Liver (tissue), 8 donors: ENCODE measurements at regions not wholly inside any gene's neighbourhood (a gene's known extent, or its start where the extent isn't known, plus 50 kb on each side); places are given as distances from the start of the nearest gene placed in this dataset.

ENCODE experiments used
- DNase-seq: peaks from one replicate; pipeline ENCODE4 v3.0.0-alpha.2; 2017; ENCODE audit warnings: low spot score
- H3K27ac ChIP-seq, 2 donors: one replicate each; pipeline ENCODE4 v1.7.0; 2013; ENCODE audit warnings: inconsistent platforms in 2 of 2, low read length in 2 of 2, control low read depth in 1 of 2, low read depth in 1 of 2, mild to moderate bottlenecking in 1 of 2
- H3K27me3 ChIP-seq, 4 donors: one replicate each; pipeline versions ENCODE4 v1.6.1 to v1.7.0; 2013; ENCODE audit warnings: low read length in 3 of 4, inconsistent platforms in 1 of 4, mild to moderate bottlenecking in 1 of 4, moderate library complexity in 1 of 4; ENCODE audit not compliant: control insufficient read depth in 4 of 4, insufficient read depth in 4 of 4
- H3K36me3 ChIP-seq, 4 donors: one replicate each; pipeline versions ENCODE4 v1.6.1 to v1.7.0; 2013; ENCODE audit warnings: low read length in 3 of 4, mild to moderate bottlenecking in 3 of 4, low read depth in 1 of 4, moderate library complexity in 1 of 4; ENCODE audit not compliant: control insufficient read depth in 4 of 4, insufficient read depth in 3 of 4
- H3K4me1 ChIP-seq, 4 donors: one replicate each; pipeline versions ENCODE4 v1.6.1 to v1.7.0; 2013; ENCODE audit warnings: low read length in 3 of 4, mild to moderate bottlenecking in 3 of 4, moderate library complexity in 1 of 4; ENCODE audit not compliant: control insufficient read depth in 4 of 4, insufficient read depth in 4 of 4
- H3K4me3 ChIP-seq, 3 donors: one replicate each; pipeline versions ENCODE4 v1.6.1 to v1.7.0; 2013; ENCODE audit warnings: low read length in 3 of 3, control low read depth in 1 of 3, low read depth in 1 of 3, mild to moderate bottlenecking in 1 of 3
- H3K9ac ChIP-seq, 2 donors: one replicate each; pipeline ENCODE4 v1.7.0; 2013; ENCODE audit warnings: low read length in 2 of 2, mild to moderate bottlenecking in 2 of 2, moderate library complexity in 2 of 2, control low read depth in 1 of 2, low read depth in 1 of 2
- H3K9me3 ChIP-seq, 4 donors: one replicate each; pipeline versions ENCODE4 v1.6.1 to v1.7.0; 2013; ENCODE audit warnings: low read length in 3 of 4; ENCODE audit not compliant: control insufficient read depth in 4 of 4
- CTCF ChIP-seq: fragments of 150-350 bp; IDR thresholded peaks from 2 replicates; pipeline ENCODE4 v1.5.1; 2017; ENCODE audit warnings: improper control_type of control experiment, low read depth, low read length; ENCODE audit not compliant: missing input control
- EGR1 ChIP-seq, 2 donors: IDR thresholded peaks; 2 replicates each; pipeline ENCODE4 v1.6.1; 2016 to 2018; ENCODE audit warnings: antibody characterized with exemption in 2 of 2, low read depth in 2 of 2
- FOXA1 ChIP-seq: IDR thresholded peaks from 2 replicates; pipeline ENCODE4 v1.6.1; 2016; ENCODE audit warnings: antibody characterized with exemption
- FOXA2 ChIP-seq: IDR thresholded peaks from 2 replicates; pipeline ENCODE4 v1.6.1; 2016; ENCODE audit warnings: antibody characterized with exemption
- GABPA ChIP-seq, 2 donors: IDR thresholded peaks in 1 of 2; conservative IDR thresholded peaks in 1 of 2; 2 replicates each; pipeline ENCODE4 v1.6.1; 2016; ENCODE audit warnings: antibody characterized with exemption in 2 of 2, mild to moderate bottlenecking in 1 of 2, moderate library complexity in 1 of 2
- HNF4A ChIP-seq, 2 donors: conservative IDR thresholded peaks; 2 replicates each; pipeline ENCODE4 v1.6.1; 2016; ENCODE audit warnings: antibody characterized with exemption in 2 of 2, mild to moderate bottlenecking in 2 of 2
- JUND ChIP-seq, 2 donors: IDR thresholded peaks; 2 replicates each; pipeline ENCODE4 v1.6.1; 2016; ENCODE audit warnings: antibody characterized with exemption in 2 of 2
- MAX ChIP-seq: IDR thresholded peaks from 2 replicates; pipeline ENCODE4 v1.6.1; 2016; ENCODE audit warnings: antibody characterized with exemption
- NR2F2 ChIP-seq: IDR thresholded peaks from 2 replicates; pipeline ENCODE4 v1.6.1; 2016; ENCODE audit warnings: antibody characterized with exemption
- RAD21 ChIP-seq, 2 donors: IDR thresholded peaks; 2 replicates each; pipeline ENCODE4 v1.6.1; 2016; ENCODE audit warnings: antibody characterized with exemption in 2 of 2, mild to moderate bottlenecking in 2 of 2
- REST ChIP-seq: IDR thresholded peaks from 2 replicates; pipeline ENCODE4 v1.6.1; 2016; ENCODE audit warnings: antibody characterized with exemption, mild to moderate bottlenecking
- RXRA ChIP-seq, 2 donors: IDR thresholded peaks; 2 replicates each; pipeline ENCODE4 v1.6.1; 2017 to 2018; ENCODE audit warnings: antibody characterized with exemption in 2 of 2, mild to moderate bottlenecking in 1 of 2
- SP1 ChIP-seq: IDR thresholded peaks from 2 replicates; pipeline ENCODE4 v1.6.1; 2018; ENCODE audit warnings: antibody characterized with exemption, mild to moderate bottlenecking
- TAF1 ChIP-seq: conservative IDR thresholded peaks from 2 replicates; pipeline ENCODE4 v1.6.1; 2016; ENCODE audit warnings: antibody characterized with exemption, mild to moderate bottlenecking
- YY1 ChIP-seq: IDR thresholded peaks from 2 replicates; pipeline ENCODE4 v1.6.1; 2016; ENCODE audit warnings: antibody characterized with exemption, mild to moderate bottlenecking
- WGBS: extraction: QIAGEN DNeasy Blood & Tissue Kit; methylation state at CpG from one replicate; pipeline ENCODE4 v1.1.7; 2013; 5-methylcytosine and 5-hydroxymethylcytosine counted together
- donor health status: healthy.
- donor health status: healthy.
- donor health status: healthy.
- donor health status: healthy.
- donor health status: healthy.

- H3K4me1 ChIP-seq, result no peaks in the 10 kb centered on the region
- no peak overlapping the region for H3K4me3 ChIP-seq
- H3K36me3 ChIP-seq, result no peaks in the 10 kb centered on the region
- no peak overlapping the region for H3K27ac ChIP-seq
- DNase-seq, result no peak
- WGBS, result 80% methylated on average over 3 of the region's 3 CpGs
- TF ChIP-seq SP1, result no peak
- TF ChIP-seq EGR1 (IDR thresholded peaks at IDR 0.05; ENCODE audit: low read depth in 2 of 2), result no peak
- no peak for TF ChIP-seq YY1
- peaks cover 0 to 2% (median 0%) of the 10 kb centered on the region in 4 donors for H3K9me3 ChIP-seq
- no peak overlapping the region for H3K9ac ChIP-seq
- no peaks in the 10 kb centered on the region for H3K27me3 ChIP-seq
Observed at GRCh38 chr10:58885146-58885545, 291.3 kb upstream of the PHYHIPL start.

- Histone ChIP-seq H3K27ac (no peak overlapping the region), H3K4me3 (no peak overlapping the region), H3K27me3 (no peaks in the 10 kb centered on the region), H3K9ac (no peak overlapping the region), H3K4me1 (no peaks in the 10 kb centered on the region), H3K36me3 (no peaks in the 10 kb centered on the region), H3K9me3 (peaks cover 0 to 2% (median 0%) of the 10 kb centered on the region in 4 donors)
- 93% methylated on average over 3 of the region's 3 CpGs for WGBS
- TF ChIP-seq HNF4A (conservative IDR thresholded peaks at IDR 0.05) (no peak), FOXA2 (no peak), SP1 (no peak), NR2F2 (no peak)
- no peak for DNase-seq
Observed at GRCh38 chr10:58885686-58886345, 290.6 kb upstream of the PHYHIPL start.

GRCh38 chr10:58886406-58886805 lies 290.0 kb upstream of the PHYHIPL start:
- Histone ChIP-seq H3K27ac (no peak overlapping the region), H3K4me1 (no peaks in the 10 kb centered on the region), H3K9ac (no peak overlapping the region), H3K27me3 (no peaks in the 10 kb centered on the region), H3K9me3 (peaks cover 0 to 2% (median 0%) of the 10 kb centered on the region in 4 donors), H3K36me3 (no peaks in the 10 kb centered on the region), H3K4me3 (no peak overlapping the region)
- WGBS, result 86% methylated on average over 2 of the region's 2 CpGs
- no peak for DNase-seq
- no peak for TF ChIP-seq GABPA (IDR thresholded peaks at IDR 0.05 in 1 of 2, conservative IDR thresholded peaks at IDR 0.05 in 1 of 2)
- TF ChIP-seq HNF4A (conservative IDR thresholded peaks at IDR 0.05), result no peak
- no peak for TF ChIP-seq RAD21 (IDR thresholded peaks at IDR 0.05)
- no peak for TF ChIP-seq FOXA1

- H3K4me3 ChIP-seq, result no peak overlapping the region
- no peak for DNase-seq
- WGBS, result 88% methylated on average over 2 of the region's 2 CpGs
- no peak overlapping the region for H3K9ac ChIP-seq
- H3K36me3 ChIP-seq, result no peaks in the 10 kb centered on the region
- H3K27me3 ChIP-seq, result no peaks in the 10 kb centered on the region
- no peak overlapping the region for H3K27ac ChIP-seq
- peaks cover 0 to under 1% (median 0%) of the 10 kb centered on the region in 4 donors for H3K9me3 ChIP-seq
- TF ChIP-seq JUND (IDR thresholded peaks at IDR 0.05) (no peak), CTCF (no peak), REST (no peak), MAX (no peak), RAD21 (IDR thresholded peaks at IDR 0.05) (no peak), TAF1 (no peak), GABPA (IDR thresholded peaks at IDR 0.05 in 1 of 2, conservative IDR thresholded peaks at IDR 0.05 in 1 of 2) (no peak), RXRA (IDR thresholded peaks at IDR 0.05) (no peak)
- H3K4me1 ChIP-seq, result no peaks in the 10 kb centered on the region
Observed at GRCh38 chr10:58887474-58887873, 289.0 kb upstream of the PHYHIPL start.
